ENCODE measurements at regions not wholly inside any gene's neighbourhood (a gene's known extent, or its start where the extent isn't known, plus 50 kb on each side); places are given as distances from the start of the nearest gene placed in this dataset.

DNA sequence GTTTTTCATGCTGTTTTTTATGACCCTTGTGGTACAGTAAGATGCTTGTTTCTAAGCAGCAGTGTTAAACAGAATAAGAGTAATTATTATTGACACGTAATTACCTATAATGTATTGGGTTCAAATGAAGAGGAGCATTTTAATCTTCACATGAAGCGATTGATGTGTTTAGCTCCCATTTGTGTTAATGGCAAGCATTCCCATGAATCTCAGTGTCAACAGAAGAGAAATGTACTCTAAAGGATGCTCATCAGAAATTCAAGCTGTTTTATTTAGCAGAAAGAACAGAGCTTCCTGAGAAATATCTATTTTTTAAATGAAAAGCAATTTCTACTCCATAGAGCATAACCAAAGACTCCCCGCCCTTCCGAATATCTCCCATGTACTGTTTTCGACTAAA lies 341.3 kb upstream of the LINC00305 start:
- no peaks in the 10 kb centered on the region for H3K27me3 ChIP-seq
- H3K9me3 ChIP-seq: no peaks in the 10 kb centered on the region
- no peak overlapping the region for H3K4me3 ChIP-seq (ENCODE audit: low read depth in 1 of 2, low read length in 1 of 2)
- no peaks in the 10 kb centered on the region for H3K36me3 ChIP-seq
- H3K4me1 ChIP-seq (ENCODE audit: control insufficient read depth in 1 of 2, insufficient read depth in 1 of 2, low read depth in 1 of 2, low read length in 1 of 2): no peaks in the 10 kb centered on the region
- no peak overlapping the region for H3K27ac ChIP-seq
- TF ChIP-seq, protein P1, sequence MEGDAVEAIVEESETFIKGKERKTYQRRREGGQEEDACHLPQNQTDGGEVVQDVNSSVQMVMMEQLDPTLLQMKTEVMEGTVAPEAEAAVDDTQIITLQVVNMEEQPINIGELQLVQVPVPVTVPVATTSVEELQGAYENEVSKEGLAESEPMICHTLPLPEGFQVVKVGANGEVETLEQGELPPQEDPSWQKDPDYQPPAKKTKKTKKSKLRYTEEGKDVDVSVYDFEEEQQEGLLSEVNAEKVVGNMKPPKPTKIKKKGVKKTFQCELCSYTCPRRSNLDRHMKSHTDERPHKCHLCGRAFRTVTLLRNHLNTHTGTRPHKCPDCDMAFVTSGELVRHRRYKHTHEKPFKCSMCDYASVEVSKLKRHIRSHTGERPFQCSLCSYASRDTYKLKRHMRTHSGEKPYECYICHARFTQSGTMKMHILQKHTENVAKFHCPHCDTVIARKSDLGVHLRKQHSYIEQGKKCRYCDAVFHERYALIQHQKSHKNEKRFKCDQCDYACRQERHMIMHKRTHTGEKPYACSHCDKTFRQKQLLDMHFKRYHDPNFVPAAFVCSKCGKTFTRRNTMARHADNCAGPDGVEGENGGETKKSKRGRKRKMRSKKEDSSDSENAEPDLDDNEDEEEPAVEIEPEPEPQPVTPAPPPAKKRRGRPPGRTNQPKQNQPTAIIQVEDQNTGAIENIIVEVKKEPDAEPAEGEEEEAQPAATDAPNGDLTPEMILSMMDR (IDR thresholded peaks at IDR 0.05): no peak

DNA sequence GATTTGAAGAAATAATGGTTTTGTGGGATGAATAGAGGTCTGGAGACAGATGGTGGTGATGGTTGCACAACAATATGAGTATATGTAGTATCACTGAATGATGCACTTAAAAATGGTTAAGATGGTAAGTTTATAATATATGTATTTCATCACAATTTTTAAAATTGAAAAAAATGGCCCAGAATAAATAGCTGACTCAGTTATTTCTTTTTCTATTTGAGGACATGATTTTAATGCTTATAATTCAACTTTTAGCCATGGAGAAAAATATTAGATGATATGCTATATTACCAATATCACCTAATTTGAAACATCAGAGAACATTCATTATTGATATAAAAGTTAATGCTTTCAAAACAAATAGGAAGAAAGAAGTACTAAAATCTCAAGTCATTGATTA lies 339.8 kb upstream of the LINC00305 start:
- TF ChIP-seq, protein P1 (IDR thresholded peaks at IDR 0.05): no peak
- no peaks in the 10 kb centered on the region for H3K4me1 ChIP-seq (ENCODE audit: control insufficient read depth in 1 of 2, insufficient read depth in 1 of 2, low read depth in 1 of 2, low read length in 1 of 2)
- no peak overlapping the region for H3K4me3 ChIP-seq (ENCODE audit: low read depth in 1 of 2, low read length in 1 of 2)
- H3K27me3 ChIP-seq: no peaks in the 10 kb centered on the region
- no peaks in the 10 kb centered on the region for H3K9me3 ChIP-seq
- no peaks in the 10 kb centered on the region for H3K36me3 ChIP-seq
- no peak overlapping the region for H3K27ac ChIP-seq

DNA sequence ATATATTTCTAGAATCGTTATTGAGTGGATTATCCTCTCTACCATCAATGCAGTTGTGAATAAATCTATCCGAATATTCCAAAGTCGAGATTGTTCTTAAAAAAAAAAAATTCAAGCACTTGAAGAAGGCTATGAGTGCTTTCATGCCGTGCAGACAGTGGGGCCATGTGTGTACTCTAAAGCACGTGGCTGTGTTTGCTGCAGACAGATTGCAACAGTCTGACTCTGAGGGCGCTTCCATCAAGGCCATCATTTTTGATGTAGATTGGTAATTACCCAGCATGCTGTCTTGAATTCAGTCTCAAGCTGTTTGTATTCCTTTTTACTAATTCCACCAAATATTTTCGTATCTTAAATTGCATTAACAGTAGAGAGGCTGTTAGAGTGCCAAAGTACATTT lies 325.9 kb upstream of the LINC00305 start:
- no peaks in the 10 kb centered on the region for H3K36me3 ChIP-seq

DNA sequence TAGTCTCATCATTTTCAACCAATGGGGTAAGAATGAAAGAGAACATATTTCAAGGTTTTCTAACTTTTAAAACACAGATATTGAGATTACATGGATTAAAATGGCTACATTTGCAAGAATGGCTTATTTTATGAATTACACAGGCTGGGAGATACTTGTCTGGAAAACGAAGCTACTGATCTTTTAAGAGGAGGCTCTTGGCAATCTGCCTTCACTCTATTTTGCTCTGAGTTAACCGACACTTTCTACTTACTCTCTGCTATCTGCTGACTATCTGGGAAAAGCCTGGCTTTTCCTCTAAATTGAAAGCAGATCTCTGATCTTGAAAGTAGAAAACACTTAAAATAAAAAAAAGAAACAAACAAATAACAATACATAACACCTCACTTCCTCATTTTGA lies 325.4 kb upstream of the LINC00305 start:
- H3K4me1 ChIP-seq (ENCODE audit: control insufficient read depth in 1 of 2, insufficient read depth in 1 of 2, low read depth in 1 of 2, low read length in 1 of 2): no peaks in the 10 kb centered on the region
- no peak overlapping the region for H3K27ac ChIP-seq
- no peaks in the 10 kb centered on the region for H3K9me3 ChIP-seq
- no peaks in the 10 kb centered on the region for H3K36me3 ChIP-seq
- no peaks in the 10 kb centered on the region for H3K27me3 ChIP-seq
- no peak overlapping the region for H3K4me3 ChIP-seq (ENCODE audit: low read depth in 1 of 2, low read length in 1 of 2)
- TF ChIP-seq, protein P1 (IDR thresholded peaks at IDR 0.05): no peak

More for the DNA sequence above, 325.9 kb upstream of the LINC00305 start:
- no peaks in the 10 kb centered on the region for H3K4me1 ChIP-seq (ENCODE audit: control insufficient read depth in 1 of 2, insufficient read depth in 1 of 2, low read depth in 1 of 2, low read length in 1 of 2)
- H3K27me3 ChIP-seq: no peaks in the 10 kb centered on the region
- no peak overlapping the region for H3K4me3 ChIP-seq (ENCODE audit: low read depth in 1 of 2, low read length in 1 of 2)
- H3K9me3 ChIP-seq: no peaks in the 10 kb centered on the region
- TF ChIP-seq, protein P1 (IDR thresholded peaks at IDR 0.05): no peak
- no peak overlapping the region for H3K27ac ChIP-seq

DNA sequence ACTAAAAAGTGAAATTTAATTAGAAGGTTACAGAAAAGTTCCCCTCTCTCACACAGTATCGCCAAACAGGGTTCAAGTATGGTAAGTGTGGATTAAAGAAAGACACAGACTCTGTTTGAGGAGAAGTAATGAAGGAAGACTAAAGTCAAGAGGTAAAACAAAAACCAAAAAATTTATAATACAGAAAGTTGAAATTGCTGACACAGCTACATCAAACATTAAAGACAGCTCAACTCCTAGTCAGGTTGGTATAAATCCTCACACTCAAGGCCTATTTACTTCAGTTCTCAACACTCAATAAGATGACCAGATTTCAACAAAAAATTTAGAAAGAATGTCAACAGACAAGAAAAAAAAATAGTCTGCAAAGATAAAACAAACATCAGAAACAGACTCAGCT lies 300.5 kb upstream of the LINC00305 start:
- Histone ChIP-seq H3K36me3 (no peaks in the 10 kb centered on the region), H3K9me3 (no peaks in the 10 kb centered on the region), H3K27me3 (no peaks in the 10 kb centered on the region), H3K4me1 (ENCODE audit: control insufficient read depth in 1 of 2, insufficient read depth in 1 of 2, low read depth in 1 of 2, low read length in 1 of 2) (peaks cover 12 to 13% of the 10 kb centered on the region in 2 experiments), H3K27ac (no peak overlapping the region), H3K4me3 (ENCODE audit: low read depth in 1 of 2, low read length in 1 of 2) (no peak overlapping the region)
- TF ChIP-seq, protein P1 (IDR thresholded peaks at IDR 0.05): no peak

DNA sequence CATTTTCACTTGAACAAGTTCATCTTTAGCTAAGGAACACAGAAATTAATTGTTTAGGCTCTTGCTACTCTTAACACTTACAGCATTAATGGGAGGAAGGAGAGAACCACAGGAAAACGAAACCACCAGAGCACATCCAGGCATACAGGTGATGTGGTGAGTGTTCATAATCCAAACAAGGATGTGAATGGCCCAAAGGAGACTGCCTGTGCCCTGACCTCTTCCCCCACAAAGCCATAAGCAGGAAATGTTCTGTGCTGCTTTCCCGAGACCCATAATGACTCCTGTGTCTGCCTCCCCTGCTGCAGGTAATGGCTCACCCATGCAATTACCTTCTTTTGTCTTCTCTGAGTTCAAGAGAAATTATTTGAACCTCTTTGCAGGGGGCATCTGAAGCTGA lies 295.9 kb upstream of the LINC00305 start:
- H3K36me3 ChIP-seq: no peaks in the 10 kb centered on the region
- peaks cover 12 to 13% of the 10 kb centered on the region in 2 experiments for H3K4me1 ChIP-seq (ENCODE audit: control insufficient read depth in 1 of 2, insufficient read depth in 1 of 2, low read depth in 1 of 2, low read length in 1 of 2)
- H3K27ac ChIP-seq: no peak overlapping the region
- H3K27me3 ChIP-seq: no peaks in the 10 kb centered on the region
- no peaks in the 10 kb centered on the region for H3K9me3 ChIP-seq
- TF ChIP-seq, protein P1 (IDR thresholded peaks at IDR 0.05): no peak
- H3K4me3 ChIP-seq (ENCODE audit: low read depth in 1 of 2, low read length in 1 of 2): no peak overlapping the region
